HepG2 (cell line): ENCODE measurements at regions not wholly inside any gene's neighbourhood (a gene's known extent, or its start where the extent isn't known, plus 50 kb on each side); places are given as distances from the start of the nearest gene placed in this dataset.

Experiments used
- GATAD1 ChIP-seq: IDR thresholded peaks from 2 replicates; pipeline ENCODE4 v1.6.1; 2016; ENCODE audit warnings: missing genetic modification reagents, missing compliant biosample characterization
- MBNL3 ChIP-seq: fragments of 250-450 bp; sonication (Bioruptor Pico); conservative IDR thresholded peaks from 2 replicates; pipeline ENCODE4 v1.8.0; 2022; ENCODE audit warnings: mild to moderate bottlenecking, inconsistent platforms
- MEIS1 ChIP-seq: sonication (generic); formaldehyde crosslinking; IDR thresholded peaks from 2 replicates; pipeline ENCODE4 v1.9.0; 2021; ENCODE audit warnings: mild to moderate bottlenecking, missing genetic modification reagents, moderate library complexity, borderline replicate concordance
- MTF2 ChIP-seq: sonication (generic); formaldehyde crosslinking; IDR thresholded peaks from 2 replicates; pipeline ENCODE4 v1.5.0; 2020; ENCODE audit warnings: missing genetic modification reagents, borderline replicate concordance
- NR2F1 ChIP-seq, 2 experiments: fragments of 450-650 bp in 1 of 2; formaldehyde crosslinking in 1 of 2; IDR thresholded peaks; 2 replicates each; pipeline versions ENCODE4 v1.5.0 to v1.6.1; 2016 to 2020; ENCODE audit warnings: mild to moderate bottlenecking in 1 of 2, missing compliant biosample characterization in 1 of 2, missing genetic modification reagents in 1 of 2, moderate library complexity in 1 of 2
- RFXANK ChIP-seq: IDR thresholded peaks from 2 replicates; pipeline ENCODE4 v1.6.1; 2016
- SUZ12 ChIP-seq: fragments of 150-350 bp; IDR thresholded peaks from 2 replicates; pipeline ENCODE4 v1.6.1; 2014; ENCODE audit warnings: low read depth, low read length
- ZNF382 ChIP-seq: sonication (generic); formaldehyde crosslinking; IDR thresholded peaks from 2 replicates; pipeline ENCODE4 v1.5.0; 2020; ENCODE audit warnings: missing genetic modification reagents, mild to moderate bottlenecking, borderline replicate concordance
- ZSCAN22 ChIP-seq: sonication (generic); formaldehyde crosslinking; IDR thresholded peaks from 2 replicates; pipeline ENCODE4 v1.4.0; 2020; ENCODE audit warnings: mild to moderate bottlenecking, missing genetic modification reagents
- TF ChIP-seq, protein P1 (sequence below): sonication (generic); formaldehyde crosslinking; IDR thresholded peaks from one replicate; pipeline ENCODE4 v1.5.1; 2020; ENCODE audit warnings: mild to moderate bottlenecking, missing genetic modification reagents; ENCODE audit errors: not compliant biosample characterization
- TF ChIP-seq, protein P2 (sequence below): sonication (generic); formaldehyde crosslinking; IDR thresholded peaks from 2 replicates; pipeline ENCODE4 v1.5.0; 2020; ENCODE audit warnings: mild to moderate bottlenecking, missing genetic modification reagents, borderline replicate concordance
- TF ChIP-seq, protein P3 (sequence below): IDR thresholded peaks from 2 replicates; pipeline ENCODE4 v1.6.1; 2016; ENCODE audit warnings: mild to moderate bottlenecking, missing biosample characterization, missing genetic modification reagents
- TF ChIP-seq, protein P4 (sequence below): sonication (generic); formaldehyde crosslinking; conservative IDR thresholded peaks from 2 replicates; pipeline ENCODE4 v1.4.0; 2020; ENCODE audit warnings: missing genetic modification reagents
- TF ChIP-seq, protein P5 (sequence below): sonication (generic); formaldehyde crosslinking; IDR thresholded peaks from 2 replicates; pipeline ENCODE4 v1.4.0; 2020; ENCODE audit warnings: missing genetic modification reagents

DNA sequence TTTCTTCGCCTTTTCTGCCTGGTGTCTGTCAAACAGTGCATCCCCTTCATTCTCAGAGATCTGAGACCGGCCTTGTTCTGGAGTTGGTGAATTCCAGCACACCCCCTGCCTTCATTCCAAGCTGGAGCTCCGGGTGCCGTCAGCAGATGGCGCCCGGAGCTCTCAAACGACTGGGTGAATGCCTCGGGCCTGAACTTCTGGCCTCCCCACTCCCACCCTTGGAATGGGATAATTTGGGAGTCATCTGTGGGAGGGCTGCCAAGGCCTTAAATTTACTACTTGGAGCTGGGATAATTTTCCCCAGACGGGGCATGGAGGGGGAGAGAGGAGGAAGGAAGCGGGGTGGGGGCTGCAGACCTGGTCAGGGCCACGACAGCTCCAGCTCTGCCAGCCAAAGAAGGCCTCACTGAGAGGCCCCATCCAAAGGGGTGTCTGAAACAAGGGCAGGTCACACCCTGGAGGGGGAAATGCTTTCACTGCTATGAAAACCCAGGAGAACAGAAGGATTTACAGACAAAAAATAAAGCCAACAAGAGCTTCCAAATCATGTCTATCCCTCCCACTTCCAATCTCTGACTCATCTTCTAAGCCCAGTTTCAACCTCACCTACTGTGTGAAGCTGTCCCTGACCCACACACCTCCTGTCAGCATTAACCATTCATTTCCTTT is 187.9 kb downstream of the OPA1 start (continued):
- TF ChIP-seq, protein P1, sequence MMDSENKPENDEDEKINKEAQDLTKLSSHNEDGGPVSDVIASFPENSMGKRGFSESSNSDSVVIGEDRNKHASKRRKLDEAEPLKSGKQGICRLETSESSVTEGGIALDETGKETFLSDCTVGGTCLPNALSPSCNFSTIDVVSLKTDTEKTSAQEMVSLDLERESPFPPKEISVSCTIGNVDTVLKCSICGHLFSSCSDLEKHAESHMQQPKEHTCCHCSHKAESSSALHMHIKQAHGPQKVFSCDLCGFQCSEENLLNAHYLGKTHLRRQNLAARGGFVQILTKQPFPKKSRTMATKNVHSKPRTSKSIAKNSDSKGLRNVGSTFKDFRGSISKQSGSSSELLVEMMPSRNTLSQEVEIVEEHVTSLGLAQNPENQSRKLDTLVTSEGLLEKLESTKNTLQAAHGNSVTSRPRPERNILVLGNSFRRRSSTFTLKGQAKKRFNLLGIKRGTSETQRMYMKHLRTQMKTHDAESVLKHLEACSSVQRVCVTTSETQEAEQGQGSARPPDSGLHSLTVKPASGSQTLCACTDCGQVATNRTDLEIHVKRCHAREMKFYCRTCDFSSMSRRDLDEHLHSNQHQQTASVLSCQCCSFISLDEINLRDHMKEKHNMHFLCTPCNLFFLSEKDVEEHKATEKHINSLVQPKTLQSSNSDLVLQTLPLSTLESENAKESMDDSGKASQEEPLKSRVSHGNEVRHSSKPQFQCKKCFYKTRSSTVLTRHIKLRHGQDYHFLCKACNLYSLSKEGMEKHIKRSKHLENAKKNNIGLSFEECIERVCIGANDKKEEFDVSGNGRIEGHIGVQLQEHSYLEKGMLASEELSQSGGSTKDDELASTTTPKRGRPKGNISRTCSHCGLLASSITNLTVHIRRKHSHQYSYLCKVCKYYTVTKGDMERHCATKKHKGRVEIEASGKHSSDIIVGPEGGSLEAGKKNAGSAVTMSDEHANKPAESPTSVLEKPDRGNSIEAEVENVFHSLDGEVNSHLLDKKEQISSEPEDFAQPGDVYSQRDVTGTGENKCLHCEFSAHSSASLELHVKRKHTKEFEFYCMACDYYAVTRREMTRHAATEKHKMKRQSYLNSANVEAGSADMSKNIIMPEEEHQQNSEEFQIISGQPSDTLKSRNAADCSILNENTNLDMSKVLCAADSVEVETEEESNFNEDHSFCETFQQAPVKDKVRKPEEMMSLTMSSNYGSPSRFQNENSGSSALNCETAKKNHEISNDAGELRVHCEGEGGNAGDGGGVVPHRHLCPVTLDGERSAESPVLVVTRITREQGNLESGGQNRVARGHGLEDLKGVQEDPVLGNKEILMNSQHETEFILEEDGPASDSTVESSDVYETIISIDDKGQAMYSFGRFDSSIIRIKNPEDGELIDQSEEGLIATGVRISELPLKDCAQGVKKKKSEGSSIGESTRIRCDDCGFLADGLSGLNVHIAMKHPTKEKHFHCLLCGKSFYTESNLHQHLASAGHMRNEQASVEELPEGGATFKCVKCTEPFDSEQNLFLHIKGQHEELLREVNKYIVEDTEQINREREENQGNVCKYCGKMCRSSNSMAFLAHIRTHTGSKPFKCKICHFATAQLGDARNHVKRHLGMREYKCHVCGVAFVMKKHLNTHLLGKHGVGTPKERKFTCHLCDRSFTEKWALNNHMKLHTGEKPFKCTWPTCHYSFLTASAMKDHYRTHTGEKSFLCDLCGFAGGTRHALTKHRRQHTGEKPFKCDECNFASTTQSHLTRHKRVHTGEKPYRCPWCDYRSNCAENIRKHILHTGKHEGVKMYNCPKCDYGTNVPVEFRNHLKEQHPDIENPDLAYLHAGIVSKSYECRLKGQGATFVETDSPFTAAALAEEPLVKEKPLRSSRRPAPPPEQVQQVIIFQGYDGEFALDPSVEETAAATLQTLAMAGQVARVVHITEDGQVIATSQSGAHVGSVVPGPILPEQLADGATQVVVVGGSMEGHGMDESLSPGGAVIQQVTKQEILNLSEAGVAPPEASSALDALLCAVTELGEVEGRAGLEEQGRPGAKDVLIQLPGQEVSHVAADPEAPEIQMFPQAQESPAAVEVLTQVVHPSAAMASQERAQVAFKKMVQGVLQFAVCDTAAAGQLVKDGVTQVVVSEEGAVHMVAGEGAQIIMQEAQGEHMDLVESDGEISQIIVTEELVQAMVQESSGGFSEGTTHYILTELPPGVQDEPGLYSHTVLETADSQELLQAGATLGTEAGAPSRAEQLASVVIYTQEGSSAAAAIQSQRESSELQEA = no peak
- TF ChIP-seq MBNL3 (no peak), MTF2 (CRISPR knock-in tag) (no peak), GATAD1 (CRISPR knock-in tag) (no peak), SUZ12 (no peak), ZSCAN22 (CRISPR knock-in tag) (no peak), MEIS1 (CRISPR knock-in tag) (no peak), ZNF382 (CRISPR knock-in tag) (no peak), NR2F1 (CRISPR knock-in tag; IDR thresholded peaks at IDR 0.05) (no peak), RFXANK (CRISPR knock-in tag) (no peak)
- TF ChIP-seq, protein P2, sequence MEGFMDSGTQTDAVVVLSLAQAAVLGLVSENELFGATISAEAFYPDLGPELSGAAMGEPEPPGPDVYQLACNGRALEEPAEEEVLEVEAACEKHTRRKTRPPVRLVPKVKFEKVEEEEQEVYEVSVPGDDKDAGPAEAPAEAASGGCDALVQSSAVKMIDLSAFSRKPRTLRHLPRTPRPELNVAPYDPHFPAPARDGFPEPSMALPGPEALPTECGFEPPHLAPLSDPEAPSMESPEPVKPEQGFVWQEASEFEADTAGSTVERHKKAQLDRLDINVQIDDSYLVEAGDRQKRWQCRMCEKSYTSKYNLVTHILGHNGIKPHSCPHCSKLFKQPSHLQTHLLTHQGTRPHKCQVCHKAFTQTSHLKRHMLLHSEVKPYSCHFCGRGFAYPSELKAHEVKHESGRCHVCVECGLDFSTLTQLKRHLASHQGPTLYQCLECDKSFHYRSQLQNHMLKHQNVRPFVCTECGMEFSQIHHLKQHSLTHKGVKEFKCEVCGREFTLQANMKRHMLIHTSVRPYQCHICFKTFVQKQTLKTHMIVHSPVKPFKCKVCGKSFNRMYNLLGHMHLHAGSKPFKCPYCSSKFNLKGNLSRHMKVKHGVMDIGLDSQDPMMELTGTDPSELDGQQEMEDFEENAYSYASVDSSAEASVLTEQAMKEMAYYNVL (CRISPR knock-in tag) = no peak
- TF ChIP-seq, protein P3, sequence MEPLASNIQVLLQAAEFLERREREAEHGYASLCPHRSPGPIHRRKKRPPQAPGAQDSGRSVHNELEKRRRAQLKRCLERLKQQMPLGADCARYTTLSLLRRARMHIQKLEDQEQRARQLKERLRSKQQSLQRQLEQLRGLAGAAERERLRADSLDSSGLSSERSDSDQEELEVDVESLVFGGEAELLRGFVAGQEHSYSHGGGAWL (CRISPR knock-in tag) = no peak
- TF ChIP-seq, protein P4, sequence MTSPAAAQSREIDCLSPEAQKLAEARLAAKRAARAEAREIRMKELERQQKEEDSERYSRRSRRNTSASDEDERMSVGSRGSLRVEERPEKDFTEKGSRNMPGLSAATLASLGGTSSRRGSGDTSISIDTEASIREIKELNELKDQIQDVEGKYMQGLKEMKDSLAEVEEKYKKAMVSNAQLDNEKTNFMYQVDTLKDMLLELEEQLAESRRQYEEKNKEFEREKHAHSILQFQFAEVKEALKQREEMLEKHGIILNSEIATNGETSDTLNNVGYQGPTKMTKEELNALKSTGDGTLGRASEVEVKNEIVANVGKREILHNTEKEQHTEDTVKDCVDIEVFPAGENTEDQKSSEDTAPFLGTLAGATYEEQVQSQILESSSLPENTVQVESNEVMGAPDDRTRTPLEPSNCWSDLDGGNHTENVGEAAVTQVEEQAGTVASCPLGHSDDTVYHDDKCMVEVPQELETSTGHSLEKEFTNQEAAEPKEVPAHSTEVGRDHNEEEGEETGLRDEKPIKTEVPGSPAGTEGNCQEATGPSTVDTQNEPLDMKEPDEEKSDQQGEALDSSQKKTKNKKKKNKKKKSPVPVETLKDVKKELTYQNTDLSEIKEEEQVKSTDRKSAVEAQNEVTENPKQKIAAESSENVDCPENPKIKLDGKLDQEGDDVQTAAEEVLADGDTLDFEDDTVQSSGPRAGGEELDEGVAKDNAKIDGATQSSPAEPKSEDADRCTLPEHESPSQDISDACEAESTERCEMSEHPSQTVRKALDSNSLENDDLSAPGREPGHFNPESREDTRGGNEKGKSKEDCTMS = no peak
- TF ChIP-seq, protein P5, sequence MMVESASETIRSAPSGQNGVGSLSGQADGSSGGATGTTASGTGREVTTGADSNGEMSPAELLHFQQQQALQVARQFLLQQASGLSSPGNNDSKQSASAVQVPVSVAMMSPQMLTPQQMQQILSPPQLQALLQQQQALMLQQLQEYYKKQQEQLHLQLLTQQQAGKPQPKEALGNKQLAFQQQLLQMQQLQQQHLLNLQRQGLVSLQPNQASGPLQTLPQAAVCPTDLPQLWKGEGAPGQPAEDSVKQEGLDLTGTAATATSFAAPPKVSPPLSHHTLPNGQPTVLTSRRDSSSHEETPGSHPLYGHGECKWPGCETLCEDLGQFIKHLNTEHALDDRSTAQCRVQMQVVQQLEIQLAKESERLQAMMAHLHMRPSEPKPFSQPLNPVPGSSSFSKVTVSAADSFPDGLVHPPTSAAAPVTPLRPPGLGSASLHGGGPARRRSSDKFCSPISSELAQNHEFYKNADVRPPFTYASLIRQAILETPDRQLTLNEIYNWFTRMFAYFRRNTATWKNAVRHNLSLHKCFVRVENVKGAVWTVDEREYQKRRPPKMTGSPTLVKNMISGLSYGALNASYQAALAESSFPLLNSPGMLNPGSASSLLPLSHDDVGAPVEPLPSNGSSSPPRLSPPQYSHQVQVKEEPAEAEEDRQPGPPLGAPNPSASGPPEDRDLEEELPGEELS (CRISPR knock-in tag) = no peak
